ENCODE measurements at regions not wholly inside any gene's neighbourhood (a gene's known extent, or its start where the extent isn't known, plus 50 kb on each side); places are given as distances from the start of the nearest gene placed in this dataset.
A peak's percentile ranks its signal among the peaks of the same experiment; 100 is the strongest.
"Not testable (repeated sequence)": the region's sequence is repeated elsewhere in the genome, so short reads cannot be mapped to it uniquely, and the experiment has no call there.

GRCh38 chr9:71515107-71515506 lies 253.2 kb downstream of the CEMIP2 start:
- H3K4me3 ChIP-seq (ENCODE audit: low read length): no peak overlapping the region
- no peak for DNase-seq (ENCODE audit: low read depth)

GRCh38 chr9:71514344-71514975 lies 253.9 kb downstream of the CEMIP2 start:
- DNase-seq (ENCODE audit: low read depth): no peak
- TF ChIP-seq CTCF (conservative IDR thresholded peaks at IDR 0.05; ENCODE audit: low read depth, low read length): no peak
- no peak overlapping the region for H3K4me3 ChIP-seq (ENCODE audit: low read length)

More at GRCh38 chr9:71515107-71515506, 253.2 kb downstream of the CEMIP2 start:
- no peak for TF ChIP-seq CTCF (conservative IDR thresholded peaks at IDR 0.05; ENCODE audit: low read depth, low read length)

GRCh38 chr9:71509054-71509453 lies 259.3 kb downstream of the CEMIP2 start:
- DNase-seq (ENCODE audit: low read depth): no peak
- no peak for TF ChIP-seq CTCF (conservative IDR thresholded peaks at IDR 0.05; ENCODE audit: low read depth, low read length)
- no peak overlapping the region for H3K4me3 ChIP-seq (ENCODE audit: low read length)

- not testable (repeated sequence) for H3K4me3 ChIP-seq (ENCODE audit: low read length); DNase-seq (ENCODE audit: low read depth)
Observed at GRCh38 chr9:71508141-71508540, 260.2 kb downstream of the CEMIP2 start.

GRCh38 chr9:71506821-71507220 lies 261.5 kb downstream of the CEMIP2 start:
- no peak overlapping the region for H3K4me3 ChIP-seq (ENCODE audit: low read length)
- DNase-seq (ENCODE audit: low read depth): peak; percentile 72
- no peak for TF ChIP-seq CTCF (conservative IDR thresholded peaks at IDR 0.05; ENCODE audit: low read depth, low read length)

GRCh38 chr9:71504636-71505035 lies 263.7 kb downstream of the CEMIP2 start:
- DNase-seq (ENCODE audit: low read depth): no peak
- no peak overlapping the region for H3K4me3 ChIP-seq (ENCODE audit: low read length)
- no peak for TF ChIP-seq CTCF (conservative IDR thresholded peaks at IDR 0.05; ENCODE audit: low read depth, low read length)

- no peak for DNase-seq (ENCODE audit: low read depth)
- H3K4me3 ChIP-seq (ENCODE audit: low read length): no peak overlapping the region
- TF ChIP-seq CTCF (conservative IDR thresholded peaks at IDR 0.05; ENCODE audit: low read depth, low read length): no peak
Observed at GRCh38 chr9:71498691-71499090, 269.6 kb downstream of the CEMIP2 start.

Measured in retinal pigment epithelial cell (primary cell).